HK-2 (cell line): ENCODE measurements at regions not wholly inside any gene's neighbourhood (a gene's known extent, or its start where the extent isn't known, plus 50 kb on each side); places are given as distances from the start of the nearest gene placed in this dataset.

Source experiments
- DNase-seq: peaks from one replicate; pipeline ENCODE4 v3.0.0-alpha.2; 2018; ENCODE audit not compliant: unreplicated experiment

- DNase-seq, result no peak
Measured at GRCh38 chr1:224846119-224846907, 83.2 kb upstream of the DNAH14 start.

DNA sequence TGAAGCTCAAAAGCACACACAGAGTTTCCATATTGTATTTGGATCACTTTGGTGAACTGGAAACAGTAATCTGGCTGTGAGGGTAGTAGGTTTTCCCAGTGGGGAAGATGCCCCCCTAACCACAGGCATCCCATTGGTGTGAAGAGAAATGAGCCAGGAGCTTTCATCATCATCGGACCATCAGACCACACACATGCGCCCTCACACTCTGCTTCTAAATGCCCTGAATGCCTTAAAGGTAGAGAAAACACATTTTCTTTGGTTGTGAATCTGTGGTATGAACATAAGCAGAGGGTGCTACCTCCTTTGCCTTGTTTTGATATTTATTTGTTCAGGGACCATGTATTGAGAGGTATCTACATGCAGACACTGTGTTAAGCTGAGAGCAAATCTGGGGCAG is 79.0 kb upstream of the DNAH14 start:
- DNase-seq, result no peak

- peak; percentile 70 for DNase-seq
Measured at GRCh38 chr1:224851210-224851847, 78.1 kb upstream of the DNAH14 start.

DNA sequence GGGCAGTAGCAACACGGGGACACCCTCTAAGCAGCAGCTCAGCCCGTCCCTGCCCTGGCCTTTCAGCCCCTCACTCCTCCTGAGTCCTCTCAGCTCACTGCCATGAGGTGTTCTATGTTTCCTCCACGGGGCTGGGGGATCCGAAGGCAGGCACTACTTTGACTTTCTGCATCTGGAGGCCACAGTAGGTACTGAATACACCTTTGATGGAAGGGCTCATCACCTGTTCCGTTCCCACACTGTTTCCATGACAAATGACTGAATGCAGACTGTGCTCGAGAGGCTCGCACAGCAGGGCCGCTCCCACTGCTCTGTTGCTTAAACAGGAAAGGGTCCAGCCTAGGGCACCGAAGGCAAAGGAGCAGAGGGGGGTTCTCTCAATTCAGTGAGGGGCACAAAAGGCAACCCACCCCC is 77.6 kb upstream of the DNAH14 start:
- no peak for DNase-seq

DNA sequence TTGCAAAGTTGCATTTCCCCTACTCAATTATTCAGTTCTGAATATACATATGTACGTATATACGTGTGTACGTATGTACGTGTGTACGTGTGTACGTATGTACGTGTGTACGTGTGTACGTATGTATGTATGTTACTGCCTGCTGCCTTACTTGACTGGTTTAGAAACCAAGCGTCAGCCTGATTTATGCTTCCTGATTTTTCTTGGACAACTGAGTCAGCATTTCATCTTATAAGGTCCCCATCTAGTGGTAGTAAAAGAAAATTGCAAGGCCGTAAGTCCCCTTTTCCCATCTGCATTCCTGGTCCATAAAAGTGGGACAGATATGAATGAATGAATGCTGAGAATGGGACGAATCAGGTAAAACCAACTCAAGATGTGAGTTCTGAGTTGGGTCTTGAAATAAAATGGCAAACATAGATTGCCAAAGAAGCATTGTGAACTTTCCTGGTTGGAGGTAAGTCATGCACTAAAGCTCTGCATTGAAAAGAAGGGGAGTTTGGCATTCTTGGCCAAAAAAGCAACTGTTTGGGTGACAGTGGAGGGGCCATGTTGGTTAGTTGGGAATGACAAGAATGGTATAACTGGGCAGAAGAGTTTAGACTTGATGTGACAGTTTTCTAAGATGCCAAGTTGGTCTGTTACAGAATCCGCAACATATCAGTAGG is 76.4 kb upstream of the DNAH14 start:
- no peak for DNase-seq

DNA sequence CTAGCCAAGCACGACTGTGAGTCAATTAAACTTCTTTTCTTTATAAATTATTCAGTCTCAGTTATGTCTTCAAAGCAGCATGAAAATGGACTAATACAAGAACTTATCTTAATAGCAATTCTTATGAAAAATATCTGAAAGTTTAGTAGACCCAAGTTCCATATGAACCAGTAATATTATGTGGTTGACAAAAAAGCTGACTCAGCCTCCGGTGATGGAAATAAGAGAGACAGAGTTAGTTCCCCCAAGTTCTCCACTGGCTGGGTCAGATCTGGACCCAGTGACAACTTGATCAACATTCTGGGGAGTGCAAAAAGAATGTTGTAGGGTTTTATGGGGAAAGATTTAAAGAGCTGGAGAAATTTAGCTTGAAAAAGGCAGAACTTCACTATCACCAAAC is 72.5 kb upstream of the DNAH14 start:
- DNase-seq, result no peak

DNA sequence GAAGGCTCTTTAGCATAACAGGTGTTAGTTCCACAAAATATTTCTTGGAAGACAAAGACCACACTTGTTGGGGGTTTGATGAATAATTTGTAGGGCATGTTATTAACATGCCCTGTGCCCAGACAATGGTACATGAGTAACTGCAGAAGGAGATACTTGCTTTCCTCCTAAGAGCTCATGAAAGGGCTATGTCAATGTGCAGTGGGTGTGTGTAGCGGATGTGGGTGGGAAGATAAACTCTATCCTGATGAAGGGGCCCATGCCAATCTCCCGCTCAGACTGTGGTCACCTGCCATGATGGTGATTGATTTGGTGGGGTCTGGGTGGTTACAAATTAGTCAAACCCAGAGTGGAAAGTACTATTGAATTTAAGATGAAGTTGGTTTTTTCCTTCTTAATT is 69.8 kb upstream of the DNAH14 start:
- no peak for DNase-seq

GRCh38 chr1:224860488-224861338 is 68.8 kb upstream of the DNAH14 start:
- DNase-seq, result no peak

DNA sequence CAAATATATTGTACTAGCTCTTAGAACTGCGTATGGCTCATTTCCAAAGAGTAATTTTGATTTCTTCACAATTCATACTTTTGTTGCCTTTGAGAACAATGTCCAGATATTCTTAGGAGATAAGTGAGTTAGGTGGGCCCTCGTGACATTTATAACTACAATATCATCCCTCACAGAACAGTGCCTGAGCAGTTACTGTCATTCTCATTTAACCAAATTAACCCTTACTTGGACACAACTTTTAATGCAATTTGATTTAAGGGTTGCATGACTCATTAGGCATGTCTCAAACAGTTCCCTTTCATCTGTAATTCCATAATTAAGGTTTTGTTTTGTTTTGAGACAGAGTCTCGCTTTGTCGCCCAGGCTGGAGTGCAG is 68.1 kb upstream of the DNAH14 start:
- no peak for DNase-seq

DNA sequence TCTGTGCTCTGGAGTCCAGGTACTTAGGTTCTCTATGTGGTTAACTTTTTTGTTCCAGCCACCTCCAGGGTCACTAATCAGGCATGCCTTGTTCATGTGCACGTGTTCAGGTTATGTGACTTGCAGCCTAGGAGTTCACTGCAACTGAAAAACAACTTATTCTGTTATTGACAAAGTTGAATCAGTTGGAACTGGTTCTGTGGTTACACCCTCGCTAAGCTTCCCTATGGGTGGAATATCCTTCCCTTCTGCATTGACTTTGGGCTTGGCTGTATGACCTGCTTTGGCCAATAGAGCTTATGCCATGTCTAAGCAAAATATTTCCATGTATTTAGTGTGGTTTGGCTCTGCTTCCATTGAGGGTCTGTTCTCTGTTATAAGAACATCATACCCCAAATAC is 66.0 kb upstream of the DNAH14 start:
- DNase-seq, result no peak

DNA sequence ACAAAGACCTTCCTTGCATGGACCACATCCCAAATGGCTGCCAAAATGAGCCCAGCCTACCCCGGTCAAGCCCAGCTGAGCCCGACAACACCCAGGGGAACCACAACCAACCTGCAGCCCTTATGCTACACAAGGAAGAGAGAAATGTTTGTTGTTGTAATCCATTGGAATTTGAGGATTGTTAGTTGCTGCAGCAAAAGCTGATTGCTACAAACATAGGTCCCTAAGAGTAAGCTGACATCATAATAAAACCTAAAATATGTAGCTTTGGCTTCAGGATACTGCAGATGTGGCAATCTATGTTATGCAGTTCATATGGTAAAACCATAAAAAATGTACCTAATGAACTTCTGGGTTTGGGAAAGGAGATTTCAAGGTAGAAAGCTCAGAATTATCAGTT is 65.5 kb upstream of the DNAH14 start:
- DNase-seq, result no peak

GRCh38 chr1:224865510-224865909 is 64.0 kb upstream of the DNAH14 start:
- DNase-seq, result no peak

GRCh38 chr1:224866940-224867339 is 62.5 kb upstream of the DNAH14 start:
- DNase-seq, result no peak

DNA sequence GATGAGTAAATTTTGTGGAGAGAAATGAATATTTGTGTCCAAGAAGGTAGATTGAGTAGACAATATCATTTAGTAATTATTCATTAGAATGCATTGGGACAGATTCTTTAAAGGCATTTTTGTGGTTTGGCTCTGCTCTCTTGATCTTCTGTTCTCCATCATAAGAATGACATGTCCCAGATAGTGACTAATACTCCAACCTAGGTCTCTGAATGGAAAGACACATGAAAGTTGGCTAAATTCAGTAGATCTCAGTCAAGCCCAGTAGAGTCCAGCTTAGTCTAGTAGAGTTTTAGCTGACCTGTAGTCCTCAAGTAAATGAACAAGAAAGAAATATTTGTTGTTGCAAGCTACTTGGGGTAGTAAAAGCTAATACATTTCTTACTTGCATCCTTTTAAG is 61.8 kb upstream of the DNAH14 start:
- no peak for DNase-seq

DNA sequence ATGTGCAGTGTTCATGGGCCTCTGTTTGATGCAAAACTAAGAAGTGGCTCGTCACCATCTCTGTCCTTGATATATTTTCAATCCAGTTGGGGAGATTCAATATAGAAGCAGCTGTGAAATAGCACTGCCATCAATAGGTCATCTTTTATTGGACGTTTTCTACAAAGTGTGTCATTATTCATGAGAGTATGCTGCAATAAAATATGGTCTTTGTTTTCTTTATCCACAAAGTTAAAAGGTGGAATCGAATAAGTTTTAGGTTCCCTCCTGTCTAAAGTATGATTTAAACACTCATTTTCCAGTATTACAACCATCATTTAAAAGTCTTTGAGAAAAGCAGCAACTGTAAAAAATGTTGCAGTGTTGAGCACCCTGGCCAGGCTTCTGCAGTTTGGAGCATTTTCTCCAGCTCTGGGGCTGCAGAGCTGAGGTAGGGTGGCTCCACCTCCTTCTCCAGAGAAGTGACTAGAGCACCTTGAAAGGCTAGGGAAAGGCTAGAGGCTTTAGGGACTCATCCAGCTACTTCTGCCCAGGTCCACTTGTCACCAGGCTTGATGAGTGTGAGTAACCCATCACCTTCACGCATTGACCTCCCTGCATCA is 56.5 kb upstream of the DNAH14 start:
- no peak for DNase-seq

DNA sequence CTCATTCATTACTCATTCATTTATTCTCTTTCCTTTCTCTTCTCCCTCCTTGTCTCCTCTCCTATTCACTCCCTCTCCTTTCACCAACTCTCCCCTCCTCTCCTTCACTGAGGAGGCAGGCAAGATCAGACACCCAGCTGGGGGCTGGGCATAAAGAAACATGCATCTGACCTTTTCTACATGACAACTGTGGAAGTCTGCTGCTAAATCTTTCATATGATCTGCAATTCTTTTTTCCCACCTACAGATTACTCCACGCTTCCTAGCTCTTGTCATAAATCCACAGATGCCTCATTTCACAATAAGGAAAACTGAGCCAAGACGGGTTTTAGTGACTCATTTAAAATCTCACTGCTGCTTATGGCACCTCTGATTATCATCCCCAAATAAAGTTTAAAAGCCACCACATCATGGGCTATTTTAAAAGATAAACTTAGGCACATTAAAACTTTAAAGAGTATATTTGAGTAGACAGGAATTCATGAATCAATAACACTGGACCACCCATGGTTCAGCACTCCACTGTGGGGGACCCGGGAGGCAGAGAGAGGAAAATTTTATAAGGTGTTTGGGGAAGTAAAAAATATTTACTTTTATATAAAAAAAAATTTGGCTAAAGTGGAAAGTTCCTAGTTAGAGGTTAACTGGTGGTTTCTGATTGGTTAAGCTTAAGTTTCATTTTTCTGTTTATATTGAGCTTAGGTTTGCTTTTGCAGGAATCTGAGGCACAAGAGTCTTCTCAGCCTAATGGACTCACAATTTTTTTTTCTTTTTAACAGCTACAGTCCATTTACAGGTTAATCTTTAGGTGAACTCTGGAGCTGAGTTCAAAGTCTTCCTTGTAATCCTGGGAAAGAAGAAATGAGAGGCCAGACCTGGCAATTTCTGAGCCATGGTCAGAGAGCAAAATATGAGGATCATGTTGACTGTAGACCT is 55.8 kb upstream of the DNAH14 start:
- no peak for DNase-seq

DNA sequence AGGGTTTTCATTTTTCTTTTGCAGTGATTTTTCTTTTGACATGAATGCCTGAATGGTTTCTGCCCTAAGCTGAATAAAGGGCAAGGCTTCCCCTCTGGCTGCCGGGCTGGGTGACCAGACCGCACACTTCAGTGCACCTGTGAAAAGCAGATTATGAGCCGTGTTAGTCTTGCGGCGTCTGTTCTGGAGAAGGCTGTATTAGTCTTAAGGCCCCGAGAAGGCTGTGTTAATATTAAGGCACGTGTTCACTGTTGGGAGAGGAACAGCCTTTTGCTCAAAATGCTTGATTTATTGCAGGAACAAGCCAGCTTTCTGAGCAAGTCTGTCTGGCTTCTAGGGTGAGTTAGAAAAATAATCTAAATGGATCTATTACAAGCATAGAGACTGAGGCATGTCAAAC is 54.7 kb upstream of the DNAH14 start:
- DNase-seq, result no peak

GRCh38 chr1:224879162-224879803 is 50.2 kb upstream of the DNAH14 start:
- no peak for DNase-seq
